ENCODE measurements at regions not wholly inside any gene's neighbourhood (a gene's known extent, or its start where the extent isn't known, plus 50 kb on each side); places are given as distances from the start of the nearest gene placed in this dataset.
"Not testable (repeated sequence)": the region's sequence is repeated elsewhere in the genome, so short reads cannot be mapped to it uniquely, and the experiment has no call there.

GRCh38 chr6:141491684-141492083, 641.0 kb upstream of the GJE1 start:
- DNase-seq: no peak

- no peak for DNase-seq
These were observed 641.7 kb upstream of the GJE1 start for GRCh38 chr6:141490982-141491381.

GRCh38 chr6:141488488-141488887, 644.2 kb upstream of the GJE1 start:
- DNase-seq: no peak

GRCh38 chr6:141486942-141487341, 645.8 kb upstream of the GJE1 start:
- DNase-seq: no peak

- DNase-seq: no peak
These were observed 648.0 kb upstream of the GJE1 start for GRCh38 chr6:141484711-141485110.

GRCh38 chr6:141483598-141484061, 649.1 kb upstream of the GJE1 start:
- no peak for DNase-seq

GRCh38 chr6:141482796-141483597, 649.7 kb upstream of the GJE1 start:
- no peak for DNase-seq

GRCh38 chr6:141475259-141475658, 657.5 kb upstream of the GJE1 start:
- DNase-seq: no peak

GRCh38 chr6:141472162-141472928, 660.4 kb upstream of the GJE1 start:
- DNase-seq: no peak

GRCh38 chr6:141470810-141471209, 661.9 kb upstream of the GJE1 start:
- no peak for DNase-seq

GRCh38 chr6:141467881-141468280, 664.8 kb upstream of the GJE1 start:
- no peak for DNase-seq

- DNase-seq: no peak
These were observed 665.7 kb upstream of the GJE1 start for GRCh38 chr6:141467041-141467440.

GRCh38 chr6:141464896-141465295, 667.8 kb upstream of the GJE1 start:
- DNase-seq: no peak

- DNase-seq: peak; percentile 95
These were observed 668.2 kb upstream of the GJE1 start for GRCh38 chr6:141464490-141464889.

- DNase-seq: no peak
These were observed 669.3 kb upstream of the GJE1 start for GRCh38 chr6:141463237-141463977.

GRCh38 chr6:141460743-141461484, 671.8 kb upstream of the GJE1 start:
- DNase-seq: peak; percentile 67

- DNase-seq: not testable (repeated sequence)
These were observed 672.5 kb upstream of the GJE1 start for GRCh38 chr6:141460245-141460644.

GRCh38 chr6:141457984-141458383, 674.7 kb upstream of the GJE1 start:
- not testable (repeated sequence) for DNase-seq

GRCh38 chr6:141452354-141452686, 680.4 kb upstream of the GJE1 start:
- DNase-seq: no peak

GRCh38 chr6:141451511-141452353, 681.0 kb upstream of the GJE1 start:
- no peak for DNase-seq

- no peak for DNase-seq
These were observed 681.6 kb upstream of the GJE1 start for GRCh38 chr6:141451181-141451510.
